HCT116 (cell line): ENCODE measurements at regions not wholly inside any gene's neighbourhood (a gene's known extent, or its start where the extent isn't known, plus 50 kb on each side); places are given as distances from the start of the nearest gene placed in this dataset.

Source experiments
- ATAC-seq: fragments of 200-7000 bp; cut with Tn5 transposase; 2 replicates; pipeline ENCODE4 v1.9.1; 2020; ENCODE audit warnings: mild to moderate bottlenecking, moderate library complexity
- BruUV-seq: library from RNA; stranded (reverse); fragments of 400-500 nt; replicated peaks from 2 replicates; lab custom pipeline; 2021; lab: Mats Ljungman, UMichigan
- CTCF ChIA-PET: fragments of 300-600 bp; sonication (Branson Sonifier 250); formaldehyde crosslinking; loops from one replicate; lab custom pipeline; 2021; ENCODE audit warnings: antibody characterized with exemption; lab: Charles Lee
- POLR2A ChIA-PET: fragments of 300-600, 350-600 bp; sonication (Branson Sonifier 250); formaldehyde crosslinking; loops from one replicate; lab custom pipeline; 2021; ENCODE audit warnings: antibody characterized with exemption; lab: Charles Lee
- RAD21 ChIA-PET, 2 experiments: fragments of 300-600 bp; sonication (Branson Sonifier 250); formaldehyde crosslinking; loops; one replicate each; lab custom pipeline; 2023; ENCODE audit warnings: low total read pairs in 2 of 2; ENCODE audit not compliant: uncharacterized antibody in 2 of 2, unreplicated experiment in 2 of 2, low non-redundant PET in 1 of 2; lab: Charles Lee
- DNase-seq: peaks from one replicate; pipeline ENCODE4 v3.0.0-alpha.2; 2010; ENCODE audit warnings: low read depth, low spot score
- H2AFZ ChIP-seq: fragments of 200-600 bp; shearing (Covaris generic), sonication (generic); 2 replicates; pipeline ENCODE4 v1.6.1; 2017; ENCODE audit warnings: low read depth, mixed run types, mixed read lengths, antibody characterized with exemption, low read length; ENCODE audit not compliant: poor library complexity, severe bottlenecking
- H3K27ac ChIP-seq: 2 replicates; pipeline ENCODE4 v1.5.1; 2012; ENCODE audit warnings: low read depth, low read length
- H3K27me3 ChIP-seq: fragments of 200-600 bp; sonication (generic); 2 replicates; pipeline ENCODE4 v1.6.1; 2016; ENCODE audit warnings: mixed run types, low read length, mixed read lengths; ENCODE audit not compliant: insufficient read depth
- H3K36me3 ChIP-seq, 2 experiments: fragments of 200-500 bp in 1 of 2; fragments of 200-600 bp in 1 of 2; sonication (Bioruptor generic) in 1 of 2; sonication (generic) in 1 of 2; 2 replicates each; pipeline versions ENCODE4 v1.5.1 to v1.6.1; 2014 to 2016; ENCODE audit warnings: low read length in 2 of 2, inconsistent platforms in 1 of 2, mixed read lengths in 1 of 2, mixed run types in 1 of 2; ENCODE audit not compliant: insufficient read depth in 2 of 2, control insufficient read depth in 1 of 2
- H3K4me1 ChIP-seq, 2 experiments: fragments of 200-600 bp in 1 of 2; sonication (generic) in 1 of 2; 2 replicates each; pipeline versions ENCODE4 v1.5.1 to v1.6.1; 2012 to 2017; ENCODE audit warnings: low read length in 2 of 2, inconsistent platforms in 1 of 2, mild to moderate bottlenecking in 1 of 2, mixed read lengths in 1 of 2, mixed run types in 1 of 2, moderate library complexity in 1 of 2; ENCODE audit not compliant: insufficient read depth in 2 of 2, control insufficient read depth in 1 of 2
- H3K4me2 ChIP-seq: fragments of 200-600 bp; sonication (generic); 2 replicates; pipeline ENCODE4 v1.6.1; 2017; ENCODE audit warnings: mixed run types, low read length, mixed read lengths
- H3K4me3 ChIP-seq, 2 experiments: fragments of 200-600 bp in 1 of 2; sonication (generic) in 1 of 2; replicated peaks in 1 of 2; 2 replicates each; pipeline ENCODE4 v1.5.1; 2011 to 2016; ENCODE audit warnings: low read length in 2 of 2, control low read depth in 1 of 2, low read depth in 1 of 2, mild to moderate bottlenecking in 1 of 2, mixed read lengths in 1 of 2, mixed run types in 1 of 2
- H3K79me2 ChIP-seq: fragments of 200-600 bp; sonication (generic); 2 replicates; pipeline ENCODE4 v1.6.1; 2017; ENCODE audit warnings: mild to moderate bottlenecking, mixed run types, low read length, moderate library complexity, mixed read lengths; ENCODE audit not compliant: insufficient read depth
- H3K9ac ChIP-seq: fragments of 200-600 bp; sonication (generic); 2 replicates; pipeline ENCODE4 v1.6.1; 2016; ENCODE audit warnings: low read length, mixed read lengths
- H3K9me2 ChIP-seq: fragments of 200-600 bp; sonication (generic), shearing (Covaris generic); 2 replicates; pipeline ENCODE4 v1.6.1; 2017; ENCODE audit warnings: mixed run types, mild to moderate bottlenecking, moderate library complexity; ENCODE audit not compliant: insufficient read depth
- H3K9me3 ChIP-seq, 2 experiments: fragments of 200-500 bp in 1 of 2; fragments of 200-600 bp in 1 of 2; sonication (Bioruptor generic) in 1 of 2; sonication (generic) in 1 of 2; 2 replicates each; pipeline ENCODE4 v1.6.1; 2014 to 2017; ENCODE audit warnings: low read length in 2 of 2, mixed read lengths in 2 of 2, inconsistent platforms in 1 of 2, low read depth in 1 of 2, mild to moderate bottlenecking in 1 of 2, mixed run types in 1 of 2, moderate library complexity in 1 of 2; ENCODE audit not compliant: control insufficient read depth in 1 of 2, insufficient read depth in 1 of 2
- H4K20me1 ChIP-seq: fragments of 200-600 bp; sonication (generic), shearing (Covaris generic); 2 replicates; pipeline ENCODE4 v1.6.1; 2017; ENCODE audit warnings: mixed run types, mild to moderate bottlenecking, moderate library complexity; ENCODE audit not compliant: insufficient read depth
- CBX3 ChIP-seq: IDR thresholded peaks from 2 replicates; pipeline ENCODE4 v1.6.1; 2012; ENCODE audit warnings: low read depth
- CEBPB ChIP-seq: IDR thresholded peaks from 2 replicates; pipeline ENCODE4 v1.6.1; 2012; ENCODE audit warnings: low read depth
- CTCF ChIP-seq, 3 experiments: fragments of 200-600 bp in 1 of 3; sonication (generic) in 1 of 3; IDR thresholded peaks in 2 of 3; conservative IDR thresholded peaks in 1 of 3; 2 replicates each; pipeline ENCODE4 v1.5.1; 2012 to 2017; ENCODE audit warnings: low read depth in 2 of 3, low read length in 2 of 3, antibody characterized with exemption in 1 of 3, borderline replicate concordance in 1 of 3, control low read depth in 1 of 3, mild to moderate bottlenecking in 1 of 3, mixed read lengths in 1 of 3, mixed run types in 1 of 3, moderate library complexity in 1 of 3; ENCODE audit not compliant: insufficient read depth in 1 of 3
- EGR1 ChIP-seq: IDR thresholded peaks from 2 replicates; pipeline ENCODE4 v1.6.1; 2012; ENCODE audit warnings: low read depth
- FOSL1 ChIP-seq: IDR thresholded peaks from 2 replicates; pipeline ENCODE4 v1.6.1; 2012; ENCODE audit warnings: low read depth
- JUND ChIP-seq: IDR thresholded peaks from 2 replicates; pipeline ENCODE4 v1.6.1; 2012
- MAX ChIP-seq: IDR thresholded peaks from 2 replicates; pipeline ENCODE4 v1.6.1; 2012
- POLR2A ChIP-seq: IDR thresholded peaks from 2 replicates; pipeline ENCODE4 v1.7.0; 2011; ENCODE audit warnings: borderline replicate concordance; ENCODE audit not compliant: insufficient read depth, insufficient read length; ENCODE audit errors: extremely low read depth
- POLR2AphosphoS5 ChIP-seq: IDR thresholded peaks from 2 replicates; pipeline ENCODE4 v1.6.1; 2011; ENCODE audit warnings: mild to moderate bottlenecking, low read depth, low read length, moderate library complexity
- RAD21 ChIP-seq: IDR thresholded peaks from 2 replicates; pipeline ENCODE4 v1.6.1; 2012; ENCODE audit warnings: low read depth, mild to moderate bottlenecking
- REST ChIP-seq: IDR thresholded peaks from 2 replicates; pipeline ENCODE4 v1.6.1; 2012; ENCODE audit warnings: low read depth
- SIN3A ChIP-seq: IDR thresholded peaks from 2 replicates; pipeline ENCODE4 v1.6.1; 2012; ENCODE audit warnings: low read depth
- SP1 ChIP-seq: IDR thresholded peaks from 2 replicates; pipeline ENCODE4 v1.6.1; 2012; ENCODE audit warnings: low read depth
- SRF ChIP-seq: IDR thresholded peaks from 2 replicates; pipeline ENCODE4 v1.6.1; 2012; ENCODE audit warnings: low read depth
- TCF7L2 ChIP-seq: IDR thresholded peaks from 2 replicates; pipeline ENCODE4 v1.7.0; 2011; ENCODE audit warnings: borderline replicate concordance, inconsistent platforms; ENCODE audit not compliant: insufficient read depth, insufficient read length; ENCODE audit errors: extremely low read depth
- YY1 ChIP-seq: IDR thresholded peaks from 2 replicates; pipeline ENCODE4 v1.6.1; 2011; ENCODE audit warnings: low read length, low read depth, moderate library complexity, mild to moderate bottlenecking; ENCODE audit not compliant: insufficient replicate concordance; ENCODE audit errors: extremely low read depth
- ZBTB33 ChIP-seq: IDR thresholded peaks from 2 replicates; pipeline ENCODE4 v1.6.1; 2011; ENCODE audit warnings: mild to moderate bottlenecking, low read length, moderate library complexity; ENCODE audit not compliant: insufficient replicate concordance; ENCODE audit errors: extremely low read depth
- ZFX ChIP-seq: fragments of 450-650 bp; IDR thresholded peaks from 2 replicates; pipeline ENCODE4 v1.6.1; 2017
- ZNF274 ChIP-seq: fragments of 200-500 bp; sonication (Bioruptor generic); IDR thresholded peaks from 2 replicates; pipeline ENCODE4 v1.6.1; 2014; ENCODE audit warnings: mild to moderate bottlenecking, low read depth, low read length, inconsistent platforms
- intact Hi-C: fragments of 100-400 bp; cut with micrococcal nuclease; formaldehyde crosslinking; loops from 2 replicates; pipeline ENCODE4 v1.10.0; 2022

- H3K9me3 ChIP-seq = peaks cover 0 to 7% of the 10 kb centered on the region in 2 experiments; a peak in 2 of 4 replicates
- POLR2A ChIA-PET = no interaction called here
These were observed 118.1 kb downstream of the ZNF736 start for GRCh38 chr7:64431838-64432237.

More at GRCh38 chr7:64431838-64432237, 118.1 kb downstream of the ZNF736 start:
- DNase-seq = no peak
- Histone ChIP-seq H3K4me2 (no peak overlapping the region), H3K4me1 (no peaks in the 10 kb centered on the region), H3K79me2 (no peaks in the 10 kb centered on the region), H3K36me3 (no peaks in the 10 kb centered on the region), H3K27me3 (no peaks in the 10 kb centered on the region), H4K20me1 (no peaks in the 10 kb centered on the region), H2AFZ (no peak overlapping the region), H3K9ac (no peak overlapping the region), H3K4me3 (no peak overlapping the region)
- RAD21 ChIA-PET = no interaction called here
- intact Hi-C loops = no loop called here
- TF ChIP-seq JUND (no peak), EGR1 (no peak), CEBPB (no peak), ZFX (no peak), ZNF274 (no peak), ZBTB33 (no peak), SIN3A (no peak), FOSL1 (no peak), SRF (no peak), TCF7L2 (no peak), POLR2AphosphoS5 (no peak), CTCF (IDR thresholded peaks at IDR 0.05 in 2 of 3, conservative IDR thresholded peaks at IDR 0.05 in 1 of 3; ENCODE audit: borderline replicate concordance in 1 of 3, insufficient read depth in 1 of 3, low read depth in 2 of 3, low read length in 2 of 3) (no peak), YY1 (no peak), RAD21 (no peak), SP1 (no peak), POLR2A (no peak), CBX3 (no peak), MAX (no peak), REST (no peak)
- TF ChIP-seq, all 23 proteins: peak for 0
- no TSS peak for BruUV-seq
- ATAC-seq = no peak
- Histone ChIP-seq H3K27ac (no peak overlapping the region), H3K9me2 (no peaks in the 10 kb centered on the region)
- CTCF ChIA-PET = no interaction called here
